Upper lobe of left lung (tissue), 4 donors: ENCODE measurements at regions not wholly inside any gene's neighbourhood (a gene's known extent, or its start where the extent isn't known, plus 50 kb on each side); places are given as distances from the start of the nearest gene placed in this dataset.

ENCODE experiments used
- CTCF ChIP-seq, 6 experiments: fragments of 450-650 bp in 4 of 6; fragments of 200-600 bp in 2 of 6; sonication (generic) in 2 of 6; IDR thresholded peaks; one replicate each; pipeline ENCODE4 v1.5.1; 2016 to 2019; ENCODE audit warnings: antibody characterized with exemption in 6 of 6
- EP300 ChIP-seq, 4 donors: sonication (generic); formaldehyde crosslinking; IDR thresholded peaks; one replicate each; pipeline ENCODE4 v1.5.1; 2017; ENCODE audit warnings: antibody characterized with exemption in 4 of 4, control low read depth in 2 of 4
- POLR2A ChIP-seq, 4 donors: fragments of 450-650 bp; IDR thresholded peaks; one replicate each; pipeline ENCODE4 v1.5.1; 2016 to 2017; ENCODE audit warnings: antibody characterized with exemption in 4 of 4, mild to moderate bottlenecking in 2 of 4

GRCh38 chr15:24269166-24269571, 406.4 kb upstream of the NPAP1 start:
- TF ChIP-seq POLR2A (IDR thresholded peaks at IDR 0.05) (no peak), CTCF (IDR thresholded peaks at IDR 0.05) (no peak), EP300 (IDR thresholded peaks at IDR 0.05) (no peak)
